Stromal cell of bone marrow (primary cell): ENCODE measurements at regions not wholly inside any gene's neighbourhood (a gene's known extent, or its start where the extent isn't known, plus 50 kb on each side); places are given as distances from the start of the nearest gene placed in this dataset.

ENCODE experiments used
- DNase-seq: peaks from one replicate; pipeline ENCODE4 v3.0.0-alpha.2; 2012; ENCODE audit warnings: low read depth

DNA sequence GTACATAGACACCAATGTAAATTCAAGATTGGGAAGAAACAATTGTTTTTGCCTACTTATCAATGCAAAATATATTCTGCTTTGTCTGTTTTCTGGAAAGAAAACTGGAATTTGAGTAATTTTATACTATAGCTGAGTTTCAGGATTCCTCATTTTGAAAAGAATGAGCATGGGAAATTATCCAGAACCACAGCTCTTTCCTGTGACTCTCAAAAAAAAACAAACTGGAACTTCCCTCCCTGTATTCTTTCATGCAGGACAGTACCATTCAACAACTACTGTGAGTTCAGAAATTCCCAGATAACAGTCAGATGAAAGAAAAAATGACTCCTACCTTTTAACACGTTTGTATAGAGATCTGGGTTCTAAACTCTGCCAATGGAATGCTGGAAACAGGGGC lies 372.4 kb downstream of the TGFB2 start:
- DNase-seq = peak; percentile 40

DNA sequence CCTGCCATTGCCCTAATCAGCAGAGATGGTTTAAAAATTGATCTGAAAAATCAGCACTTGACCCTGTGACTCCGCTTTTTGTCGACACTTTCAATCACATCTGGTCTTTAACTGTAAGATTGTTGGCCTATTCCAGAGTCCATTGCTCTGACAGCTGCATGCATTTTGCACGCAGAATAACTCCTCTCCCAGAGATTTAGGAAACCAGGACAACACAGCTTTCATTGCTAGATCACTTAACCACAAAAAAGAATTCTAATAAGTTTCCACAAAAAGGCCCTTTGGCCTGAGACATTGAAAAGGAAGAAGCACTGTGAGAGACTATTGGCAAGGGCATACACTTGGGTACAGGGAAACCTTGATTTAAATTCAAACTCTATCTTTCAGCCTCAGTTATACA lies 373.1 kb downstream of the TGFB2 start:
- peak; percentile 21 for DNase-seq

DNA sequence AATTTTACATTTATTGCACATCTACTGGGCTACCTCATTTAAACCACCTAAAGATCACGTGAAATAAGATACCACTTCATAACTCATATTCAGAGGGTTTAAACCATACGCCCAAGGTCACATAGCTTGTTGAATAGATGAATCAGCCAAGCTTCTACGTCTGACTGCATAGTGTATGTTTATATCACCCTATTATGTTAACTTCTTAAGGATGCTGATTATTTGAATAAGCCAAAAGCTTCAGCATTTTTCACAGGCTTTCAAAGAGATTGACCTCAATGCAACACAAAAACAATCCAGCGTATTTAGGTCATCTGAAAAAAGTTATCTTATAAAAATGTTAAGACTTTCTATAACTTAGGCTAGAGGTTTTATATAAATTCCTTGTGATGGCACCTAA lies 373.8 kb downstream of the TGFB2 start:
- DNase-seq = no peak

DNA sequence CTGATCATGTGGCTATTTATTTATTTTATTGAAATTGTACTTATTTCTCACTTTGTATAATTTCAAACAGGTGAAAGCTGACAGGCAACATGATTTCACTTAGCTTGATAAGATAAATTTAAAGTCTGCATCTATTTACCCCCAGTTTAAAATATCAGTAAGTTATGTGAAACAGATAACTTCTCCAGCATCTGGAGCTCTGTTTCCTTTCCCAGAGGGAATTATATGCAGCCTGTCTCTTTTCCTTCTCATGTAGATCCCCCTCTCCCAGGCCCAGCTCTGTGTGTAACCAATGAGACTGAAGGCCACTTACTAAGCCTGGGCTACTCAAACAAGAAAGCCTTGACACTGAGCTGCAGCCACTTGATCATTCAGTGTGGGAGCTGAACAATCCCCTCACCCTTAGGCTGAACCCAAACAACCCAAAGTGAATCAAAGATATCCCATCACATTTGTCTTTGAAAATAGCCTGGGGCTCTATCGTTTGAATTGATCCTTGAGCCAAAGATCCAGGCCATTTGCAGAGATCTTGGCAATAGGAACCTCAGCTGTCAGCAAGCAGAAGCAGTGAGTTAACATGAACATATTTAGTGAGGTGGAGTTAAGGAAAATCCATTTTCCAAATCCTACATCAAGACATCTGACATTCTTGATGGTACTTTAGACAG lies 383.9 kb downstream of the TGFB2 start:
- DNase-seq = no peak

DNA sequence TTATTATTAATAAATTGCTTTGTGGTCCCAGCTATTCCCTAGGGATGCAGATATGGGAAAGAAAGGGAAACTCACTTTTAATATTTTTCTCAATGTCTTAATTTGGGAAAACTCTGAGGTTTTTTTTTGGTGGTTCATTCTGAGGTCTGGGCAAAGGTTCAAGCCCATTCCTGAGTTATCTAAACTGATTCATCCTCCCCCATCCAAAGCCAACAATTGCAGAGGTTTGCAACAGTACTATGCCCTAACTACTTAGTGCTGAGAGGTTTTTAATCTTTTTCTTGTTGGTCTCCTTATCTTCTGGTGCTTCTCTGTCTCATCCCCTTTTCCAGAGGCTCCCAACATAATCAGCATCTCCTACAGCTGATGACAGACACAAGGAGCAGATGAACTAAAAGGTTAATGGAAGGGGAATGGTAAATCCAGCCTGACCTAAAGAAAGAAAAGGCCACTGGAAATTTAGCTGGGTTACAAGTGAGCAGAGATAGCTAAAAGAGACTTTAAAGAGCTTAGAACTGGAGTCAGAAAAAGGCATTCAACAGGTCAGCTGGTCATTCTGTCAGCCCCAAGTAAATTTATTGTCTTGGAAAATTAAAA lies 390.4 kb downstream of the TGFB2 start:
- DNase-seq = peak; percentile 83

DNA sequence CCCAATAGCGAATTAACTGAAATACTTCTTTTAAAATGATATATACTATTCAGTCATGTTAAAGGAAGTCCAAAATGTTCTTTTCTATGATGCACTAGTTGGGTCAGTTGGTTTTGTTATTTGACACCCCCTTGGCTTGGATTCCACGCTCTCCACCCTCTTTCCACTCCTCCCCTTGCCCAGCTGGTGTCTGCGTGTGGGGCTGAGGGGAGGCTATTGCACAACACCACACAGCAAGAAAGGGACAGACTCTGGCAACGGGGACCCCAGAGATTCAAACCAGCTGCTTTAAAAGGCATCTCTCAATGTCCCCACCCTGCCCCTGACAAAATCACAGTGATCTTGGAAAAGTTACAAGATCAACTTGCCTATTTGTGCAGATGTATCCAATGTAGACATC lies 394.3 kb downstream of the TGFB2 start:
- DNase-seq = peak; percentile 36

DNA sequence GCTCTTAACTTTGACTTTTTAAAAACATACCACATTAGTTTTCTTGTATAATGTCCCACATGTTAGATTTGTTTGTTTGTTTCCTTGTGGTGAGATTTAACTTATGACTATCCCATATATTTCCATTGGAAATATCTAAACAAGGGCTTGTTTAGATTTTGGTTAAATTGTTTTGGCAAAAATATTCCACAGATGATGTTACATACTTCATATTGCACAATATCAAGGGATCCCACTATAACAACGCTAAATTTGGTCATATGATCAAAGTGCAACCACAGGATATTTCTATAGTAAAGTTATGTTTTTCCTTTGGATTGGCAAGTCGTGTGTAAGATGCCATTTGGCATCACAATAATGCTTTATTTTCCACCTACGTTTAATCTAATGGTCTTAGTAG lies 396.7 kb downstream of the TGFB2 start:
- DNase-seq = no peak

DNA sequence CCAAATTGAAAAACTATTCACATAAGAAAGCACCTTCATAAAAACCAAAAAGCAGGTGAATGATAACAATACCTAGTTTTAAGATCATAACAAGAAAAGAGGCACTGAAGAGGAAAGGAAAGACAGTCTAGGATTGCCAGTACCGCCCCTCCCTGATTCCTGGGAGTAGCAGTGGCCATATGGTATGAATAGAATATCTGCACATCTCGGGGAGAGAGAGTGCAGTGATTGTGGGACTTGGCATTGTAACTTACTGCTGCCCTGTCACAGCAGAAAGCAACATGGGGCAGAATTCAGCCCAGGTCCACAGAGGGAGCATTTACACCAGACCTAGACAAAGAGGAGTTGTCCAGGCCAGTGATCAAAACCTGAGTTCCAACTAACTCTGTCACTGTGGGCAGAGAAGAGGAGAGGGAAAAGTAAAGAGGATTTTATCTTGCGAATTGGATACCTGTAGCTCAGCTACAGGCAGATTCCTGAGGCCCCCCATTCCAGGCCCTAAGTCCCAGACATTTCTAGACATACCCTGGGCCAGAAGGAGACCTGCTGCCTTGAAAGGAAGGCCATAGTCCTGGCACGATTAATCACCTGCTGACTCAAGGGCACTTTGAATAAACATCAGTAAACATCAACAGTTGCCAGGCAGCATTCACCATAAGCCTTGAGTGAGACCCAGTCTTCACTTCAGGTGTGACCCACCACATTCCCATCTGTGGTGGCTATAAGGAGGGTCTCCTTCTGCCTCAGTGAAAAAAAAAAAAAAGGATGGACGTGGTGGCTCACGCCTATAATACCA lies 397.5 kb downstream of the TGFB2 start:
- DNase-seq = no peak

DNA sequence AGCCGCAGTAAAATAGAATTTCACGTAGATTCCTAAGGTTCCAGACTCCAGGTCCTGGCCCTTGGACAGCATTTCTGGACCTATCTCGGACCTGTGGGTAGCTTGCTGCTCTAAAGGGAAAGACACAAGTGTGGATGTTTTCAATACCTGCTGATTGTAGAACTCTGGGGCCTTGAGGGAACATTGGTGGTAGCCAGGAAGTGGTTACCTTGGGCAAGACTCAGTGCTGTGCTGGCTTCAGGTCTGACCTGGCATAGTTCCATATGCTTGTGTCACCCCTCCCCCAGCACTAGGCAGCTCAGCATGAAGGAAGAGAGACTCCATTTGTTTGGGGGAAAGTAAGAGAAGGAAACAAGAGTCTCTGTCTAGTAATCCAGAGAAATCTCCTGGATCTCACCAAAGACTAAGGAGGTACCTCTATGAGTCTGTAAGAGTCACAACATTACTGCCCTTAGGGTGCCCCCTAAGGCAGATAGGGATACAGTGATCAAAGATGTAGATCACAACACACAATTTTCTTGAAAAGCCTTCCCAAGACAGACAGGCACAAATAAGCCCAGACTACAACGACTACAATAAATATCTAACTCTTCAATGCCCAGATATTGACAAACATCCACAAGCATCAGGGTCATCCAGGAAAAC lies 398.8 kb downstream of the TGFB2 start:
- no peak for DNase-seq

DNA sequence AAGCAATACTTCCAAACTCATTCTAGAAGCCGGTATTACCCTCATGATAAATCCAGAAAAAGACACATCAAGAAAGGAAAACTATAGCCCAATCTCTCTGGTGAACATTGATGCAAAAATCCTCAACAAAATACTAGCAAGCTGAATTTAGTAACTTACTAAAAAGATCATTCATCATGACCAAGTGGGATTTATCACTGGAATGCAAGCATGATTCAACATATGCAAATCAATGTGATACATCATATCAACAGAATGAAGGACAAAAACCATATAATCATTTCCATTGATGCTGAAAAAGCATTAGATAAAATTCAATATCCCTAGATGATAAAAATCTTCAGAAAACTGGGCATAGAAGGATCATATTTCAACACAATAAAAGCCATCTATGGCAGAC lies 402.9 kb downstream of the TGFB2 start:
- no peak for DNase-seq

DNA sequence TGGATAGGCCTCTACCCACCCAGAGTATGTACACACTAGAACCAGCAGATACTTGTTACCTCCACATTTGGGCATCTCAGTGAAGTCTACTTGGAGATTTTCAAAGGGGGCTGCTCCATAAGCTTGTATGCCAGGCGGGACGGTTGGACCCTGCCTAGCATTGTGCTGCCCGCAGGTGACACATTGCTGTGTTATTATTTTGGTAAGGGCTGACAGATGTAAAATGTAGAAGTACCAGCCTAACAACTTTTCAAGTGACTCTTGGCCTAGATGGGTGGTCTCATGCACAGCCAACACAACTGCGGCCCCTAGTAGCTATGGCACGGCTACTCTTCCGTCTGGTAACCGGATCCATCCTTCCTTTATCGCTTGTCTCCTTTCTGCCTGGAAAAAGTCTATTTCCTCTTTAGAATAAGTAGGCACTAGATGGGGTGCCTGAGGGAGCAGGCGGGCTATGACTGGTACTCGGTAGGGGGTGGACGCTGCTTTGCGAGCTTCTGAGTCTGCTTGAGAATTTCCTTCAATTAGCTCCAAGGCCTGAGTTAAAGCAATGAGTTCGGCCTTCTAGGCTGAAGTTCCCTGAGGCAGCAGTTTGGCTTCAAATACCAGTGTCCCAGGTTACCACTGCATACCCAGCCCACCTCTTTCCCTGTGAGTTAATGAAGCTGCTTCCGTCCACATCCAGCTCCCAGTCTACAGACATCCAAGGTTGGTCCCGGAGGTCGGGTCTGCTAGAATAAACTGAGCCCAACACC lies 405.3 kb downstream of the TGFB2 start:
- DNase-seq = no peak

DNA sequence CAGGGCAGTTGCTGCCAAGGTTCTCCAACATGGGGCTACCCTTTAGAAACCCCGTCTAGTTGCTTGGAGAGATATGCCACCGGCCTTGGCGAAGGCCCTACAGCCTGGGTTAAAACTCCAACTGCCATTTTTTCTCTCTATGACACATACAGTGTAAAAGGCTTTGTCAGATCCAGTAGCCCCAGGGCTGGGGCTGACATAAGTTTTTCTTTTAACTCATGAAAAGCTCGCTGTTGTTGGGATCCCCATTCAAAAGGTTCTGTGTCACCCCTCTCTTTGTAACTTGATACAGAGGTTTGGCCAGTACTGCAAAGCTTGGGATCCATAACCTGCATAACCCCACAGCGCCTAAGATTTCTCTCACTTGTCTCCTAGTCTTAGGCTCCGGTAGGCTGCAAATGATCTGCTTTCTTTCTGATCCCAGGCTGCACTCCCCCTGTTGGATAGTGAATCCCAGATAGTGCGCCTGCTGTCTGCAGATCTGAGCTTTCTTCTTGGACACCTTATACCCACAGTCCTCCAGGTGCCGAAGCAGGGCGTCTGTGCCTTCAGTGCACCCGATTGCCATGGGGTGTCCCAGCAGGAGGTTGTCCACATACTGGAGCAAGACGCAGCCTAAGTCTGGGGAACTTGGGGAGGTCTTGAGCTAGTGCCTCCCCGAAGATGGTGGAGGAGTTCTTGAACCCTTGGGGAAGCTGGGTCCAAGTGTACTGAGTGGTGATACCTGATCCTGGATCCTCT lies 406.2 kb downstream of the TGFB2 start:
- no peak for DNase-seq

DNA sequence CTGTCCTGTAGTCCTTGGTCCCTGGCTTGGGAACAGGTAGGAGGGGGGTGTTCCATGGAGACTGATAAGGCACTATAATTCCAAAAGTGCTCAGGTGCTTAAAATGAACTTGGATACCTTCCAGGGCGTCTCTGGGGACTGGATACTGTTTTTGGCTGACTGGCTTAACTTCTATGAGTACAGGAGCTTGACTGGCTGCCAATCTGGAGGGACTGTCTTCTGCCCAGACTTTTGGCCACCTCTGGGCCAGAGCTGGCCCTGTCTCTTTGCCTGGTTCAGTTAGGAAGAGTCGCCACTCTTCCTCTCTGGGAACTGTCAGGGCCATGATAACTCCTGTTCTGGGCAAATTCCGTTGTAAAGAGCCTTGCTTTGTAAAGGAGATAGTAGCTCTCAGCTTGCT lies 407.0 kb downstream of the TGFB2 start:
- DNase-seq = no peak

DNA sequence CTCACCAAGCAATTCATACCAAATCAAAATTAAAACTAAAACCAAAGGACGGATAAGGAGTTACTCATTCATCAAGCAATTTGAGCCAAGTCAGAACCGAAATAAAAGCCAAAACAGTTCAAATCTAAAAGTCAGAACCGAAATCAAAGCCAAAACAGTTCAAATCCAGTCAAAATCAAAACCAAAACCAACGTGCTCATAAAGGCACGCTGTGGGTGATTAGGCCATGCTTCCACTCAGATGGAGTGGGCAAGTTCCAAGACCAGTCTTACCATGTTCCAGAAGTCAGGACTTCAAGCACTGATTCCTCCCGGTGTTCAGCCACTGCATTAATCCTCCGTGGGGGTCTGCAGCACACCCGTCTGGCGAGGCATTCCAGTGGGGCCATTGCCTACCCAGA lies 409.3 kb downstream of the TGFB2 start:
- no peak for DNase-seq

DNA sequence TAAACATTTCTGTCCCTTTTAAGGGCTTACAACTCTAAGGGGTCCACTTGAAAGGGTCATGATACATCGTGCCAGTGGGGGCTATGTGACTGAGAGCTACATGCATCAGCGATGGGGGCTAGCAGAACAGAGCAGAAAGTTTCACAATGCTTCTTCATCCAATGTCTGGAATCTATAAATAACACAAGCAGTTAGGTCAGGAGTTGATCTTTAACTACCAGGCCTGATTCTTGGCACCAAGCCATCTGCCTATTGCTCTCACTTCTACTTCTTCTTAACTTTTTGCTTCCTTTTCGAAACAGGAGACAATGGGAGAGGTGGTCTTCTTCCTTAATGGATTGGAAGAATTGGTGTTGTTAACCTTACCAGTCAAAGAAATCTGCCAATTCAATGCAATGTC lies 410.0 kb downstream of the TGFB2 start:
- DNase-seq = no peak

DNA sequence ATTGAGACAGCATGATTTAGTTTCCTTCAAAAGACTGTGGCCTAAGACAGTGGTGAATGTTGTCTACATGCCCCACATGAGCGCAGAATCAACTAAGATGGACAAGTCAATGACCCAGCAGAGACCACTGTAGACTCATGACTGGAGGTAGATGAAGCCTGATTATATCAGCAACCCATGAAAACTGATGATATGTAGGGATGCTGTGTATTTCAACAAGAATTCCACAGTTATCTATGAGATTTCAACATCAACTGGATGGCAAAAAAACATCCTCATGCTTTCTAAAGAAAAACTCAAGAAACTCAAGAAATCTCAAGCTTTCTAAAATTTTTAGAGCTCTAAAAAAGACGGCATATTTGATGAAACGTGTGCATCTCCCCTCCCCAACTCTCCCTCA lies 413.9 kb upstream of the LYPLAL1 start:
- no peak for DNase-seq

DNA sequence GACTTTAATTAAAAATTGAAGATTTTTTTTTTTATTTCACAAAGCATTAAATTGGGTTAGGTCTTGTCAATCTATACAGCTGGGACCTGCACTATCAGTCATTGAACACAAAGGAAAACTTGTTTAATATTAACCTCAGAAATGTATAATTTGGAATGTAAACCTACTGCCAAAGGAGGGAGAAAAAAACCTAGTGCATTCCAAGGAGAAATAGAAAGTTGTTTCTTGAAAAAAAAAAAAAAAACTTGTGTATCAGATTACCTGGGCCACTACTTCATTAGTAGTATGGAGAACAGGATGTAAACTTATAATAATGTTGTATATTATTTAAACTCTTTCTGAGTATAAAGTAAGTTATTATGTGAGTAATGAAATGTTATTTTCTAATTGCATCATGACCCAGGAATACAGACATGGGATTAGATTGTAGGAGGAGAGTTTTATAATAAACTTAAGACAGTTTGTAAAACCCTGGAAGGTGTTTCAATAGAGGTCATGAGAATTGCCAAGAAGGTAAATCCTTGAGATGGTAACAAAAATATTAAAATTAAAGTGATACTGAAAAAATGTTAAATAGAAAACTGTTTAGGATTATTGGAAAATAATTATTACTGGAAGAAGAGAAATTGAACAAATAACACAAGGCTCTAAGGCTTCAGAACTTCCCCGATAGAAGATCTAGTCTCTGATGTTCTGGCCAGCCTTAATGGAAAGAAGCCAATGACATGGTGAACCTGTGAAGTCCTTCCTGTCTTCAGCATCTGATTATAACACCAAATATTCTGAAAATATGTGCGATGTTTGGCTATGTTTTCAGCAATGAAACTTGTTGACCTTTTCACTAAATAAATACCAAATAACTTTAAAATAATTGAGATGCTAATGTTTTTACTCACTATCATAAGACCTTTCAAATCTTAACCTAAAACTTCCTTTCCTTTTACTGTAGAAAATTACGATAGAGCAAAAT lies 412.8 kb upstream of the LYPLAL1 start:
- no peak for DNase-seq

DNA sequence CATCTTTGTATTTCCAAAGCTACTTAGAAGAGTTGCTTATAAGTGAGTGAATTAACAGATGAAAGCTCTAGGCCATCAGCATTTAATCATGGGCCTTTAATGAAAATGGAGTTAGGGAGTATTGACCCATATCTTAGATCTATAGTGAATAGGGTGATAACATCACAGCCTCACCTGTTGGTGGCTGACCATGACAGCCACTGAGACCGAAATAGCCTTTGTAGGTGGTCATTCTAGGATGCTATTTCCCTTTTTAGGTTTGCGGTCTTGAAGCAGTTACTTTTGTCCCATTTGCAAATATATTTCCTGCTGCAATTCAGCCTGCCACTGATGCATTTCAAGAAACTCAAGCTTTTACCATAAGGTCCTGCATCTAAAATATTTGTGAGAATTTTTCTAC lies 410.1 kb upstream of the LYPLAL1 start:
- DNase-seq = no peak

DNA sequence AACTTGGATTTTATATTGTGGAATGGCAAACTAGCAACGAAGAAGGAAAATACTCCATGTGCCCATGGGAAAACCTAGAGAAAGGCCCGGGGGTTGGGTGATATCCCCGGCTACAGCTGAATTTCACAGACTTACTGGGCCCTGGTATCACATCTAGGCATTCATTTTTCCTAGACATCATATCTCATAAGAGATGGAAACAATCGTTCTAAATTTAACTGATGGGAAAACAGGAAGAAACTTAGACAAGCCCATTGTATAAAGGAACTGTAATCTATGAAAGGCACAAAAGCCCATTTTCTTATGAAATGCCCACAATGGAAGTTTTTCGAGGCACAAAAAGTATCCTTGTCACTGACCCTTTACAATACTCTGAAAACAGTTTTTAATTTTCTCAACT lies 407.9 kb upstream of the LYPLAL1 start:
- DNase-seq = no peak

DNA sequence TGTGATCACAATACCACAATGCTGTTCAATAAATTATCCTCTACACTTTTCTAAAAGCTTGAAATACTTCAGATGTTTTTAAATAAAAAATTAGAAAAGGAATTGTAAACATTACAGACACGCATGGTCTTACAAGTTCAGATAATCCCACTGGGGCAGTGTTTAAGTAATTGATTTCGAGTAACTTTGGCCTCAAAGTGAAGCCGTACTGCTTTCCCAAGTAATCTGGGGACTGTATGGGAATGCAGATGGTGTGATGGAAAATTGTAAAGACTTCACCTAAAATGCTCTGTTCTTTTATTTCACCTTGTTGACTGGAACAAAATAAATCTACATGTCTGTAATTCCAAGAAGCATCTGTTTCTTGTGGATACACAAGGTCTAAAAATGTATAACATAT lies 401.7 kb upstream of the LYPLAL1 start:
- DNase-seq = no peak
